GM18907 (cell line): ENCODE measurements at regions not wholly inside any gene's neighbourhood (a gene's known extent, or its start where the extent isn't known, plus 50 kb on each side); places are given as distances from the start of the nearest gene placed in this dataset.
"Not testable (repeated sequence)": the region's sequence is repeated elsewhere in the genome, so short reads cannot be mapped to it uniquely, and the experiment has no call there.

Experiments used
- ATAC-seq: cut with Tn5 transposase; IDR thresholded peaks from one replicate; pipeline ENCODE4 v1.9.1; 2021; ENCODE audit warnings: mild to moderate bottlenecking, moderate library complexity; ENCODE audit not compliant: unreplicated experiment

DNA sequence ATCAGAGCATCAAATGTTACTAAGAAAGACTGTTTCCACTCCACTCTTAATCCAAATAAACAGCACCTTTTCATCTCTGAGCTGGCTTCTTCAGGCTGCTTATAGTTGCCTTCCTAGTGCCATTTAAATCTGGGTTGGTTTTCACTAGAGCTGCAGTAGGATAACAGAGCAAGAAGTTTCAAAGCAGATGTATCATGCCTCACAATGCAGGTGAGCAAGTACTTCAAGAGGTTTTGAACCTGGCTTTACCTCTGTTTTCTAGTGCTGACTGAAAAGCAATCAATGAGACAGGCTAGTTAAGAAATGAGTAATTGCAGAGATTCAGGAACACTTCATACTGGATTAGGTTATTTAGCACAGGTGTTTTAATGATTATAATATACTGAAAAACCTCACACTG, 147.7 kb upstream of the SATB1 start:
- ATAC-seq = no peak

DNA sequence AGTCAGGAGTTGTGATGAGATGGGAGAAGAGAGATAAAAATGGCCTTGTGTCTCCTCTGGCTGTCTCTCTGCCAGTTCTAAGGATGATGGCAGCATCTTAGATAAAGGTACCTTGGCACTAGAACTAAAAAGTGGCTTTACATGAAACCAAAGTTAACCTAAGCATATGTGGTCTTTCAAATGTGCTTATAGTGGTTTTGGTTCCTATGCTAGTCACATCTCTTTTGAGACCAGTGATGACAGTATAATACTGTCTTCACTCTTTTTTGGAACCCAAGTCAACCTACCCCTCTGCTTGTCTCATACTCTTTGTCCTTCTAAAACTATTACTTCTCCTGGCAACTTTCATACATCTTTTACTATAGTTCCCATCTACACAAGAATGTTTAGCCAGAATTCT, 142.2 kb upstream of the SATB1 start:
- no peak for ATAC-seq

DNA sequence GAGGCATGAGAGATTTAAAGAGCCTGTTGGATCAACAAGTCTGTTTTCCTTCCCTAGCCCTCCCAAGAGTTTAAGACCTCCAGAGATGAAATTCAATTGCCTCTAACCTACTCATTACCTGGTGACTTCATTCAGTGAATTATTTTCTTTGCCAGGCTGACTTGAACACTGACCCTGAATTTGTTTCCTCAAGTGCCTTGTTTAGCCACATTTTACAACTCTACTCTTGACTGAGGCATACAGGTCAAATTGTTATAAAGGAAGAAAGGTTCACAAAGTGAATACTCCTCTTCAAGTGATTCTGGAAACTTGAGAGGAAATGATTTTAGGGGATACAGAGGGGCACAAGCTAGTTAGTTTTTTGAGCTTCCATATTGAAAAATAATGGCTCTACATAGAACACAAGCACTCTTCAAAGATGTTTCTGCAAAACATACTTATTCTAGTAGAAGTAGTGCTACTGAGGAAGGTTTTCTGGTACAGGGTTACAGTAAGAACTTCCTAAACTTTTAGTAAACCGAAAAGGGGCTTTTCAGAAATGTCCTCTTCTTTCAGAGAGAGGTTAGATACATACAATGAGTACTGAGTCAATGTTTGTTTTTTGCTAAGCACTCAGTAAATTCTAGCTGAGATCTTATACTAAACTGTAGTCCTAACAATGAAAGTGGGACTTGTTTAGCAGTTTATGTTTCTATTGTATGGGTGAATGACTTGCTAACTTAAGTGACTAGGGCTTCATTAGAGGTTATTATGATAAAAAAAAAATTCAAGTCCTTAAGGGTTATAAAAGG, 137.4 kb upstream of the SATB1 start:
- ATAC-seq = no peak

DNA sequence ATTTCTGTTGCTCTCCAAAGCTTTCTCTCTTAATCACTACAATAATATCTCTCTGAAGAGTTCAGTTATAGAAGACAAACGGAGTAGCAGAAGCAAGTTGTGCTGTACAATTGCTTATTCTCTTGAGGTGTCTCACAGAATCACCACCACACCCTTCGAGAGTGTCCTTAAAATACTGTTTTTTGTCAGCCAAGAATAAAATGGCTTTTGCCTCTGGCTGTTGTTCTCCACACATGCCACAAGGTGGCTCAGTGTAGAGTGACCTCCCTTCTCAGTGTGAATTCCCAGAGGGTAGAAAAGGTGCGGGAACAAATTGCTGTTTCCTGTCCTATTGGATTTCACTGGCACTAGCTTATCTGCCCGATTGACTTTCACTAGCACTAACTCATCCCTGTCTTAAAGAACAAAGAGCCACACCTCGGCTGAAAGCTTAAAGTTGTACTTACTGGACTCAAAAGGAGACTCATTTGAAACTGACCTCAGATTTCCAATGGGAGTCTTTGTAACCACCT, 134.2 kb upstream of the SATB1 start:
- peak; percentile 59 for ATAC-seq

DNA sequence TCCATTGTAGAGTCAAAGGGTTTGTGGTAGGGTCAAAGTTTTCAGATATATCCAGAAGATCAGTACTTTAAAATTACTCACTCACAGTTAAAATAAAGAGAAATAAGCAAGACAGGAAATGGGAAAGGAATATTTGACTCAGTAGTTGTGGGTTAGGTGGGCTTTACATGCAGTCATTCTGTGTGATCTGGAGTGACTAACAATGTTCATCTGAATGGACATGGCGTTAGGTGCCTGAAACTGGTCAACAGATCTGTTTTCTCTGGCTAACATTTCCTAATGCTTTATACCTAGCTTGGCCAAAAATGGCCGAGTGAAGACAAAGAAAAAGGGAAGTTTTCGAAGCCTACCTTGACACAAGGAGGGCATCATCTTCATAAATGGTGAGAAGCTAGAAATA, 133.4 kb upstream of the SATB1 start:
- ATAC-seq = no peak

DNA sequence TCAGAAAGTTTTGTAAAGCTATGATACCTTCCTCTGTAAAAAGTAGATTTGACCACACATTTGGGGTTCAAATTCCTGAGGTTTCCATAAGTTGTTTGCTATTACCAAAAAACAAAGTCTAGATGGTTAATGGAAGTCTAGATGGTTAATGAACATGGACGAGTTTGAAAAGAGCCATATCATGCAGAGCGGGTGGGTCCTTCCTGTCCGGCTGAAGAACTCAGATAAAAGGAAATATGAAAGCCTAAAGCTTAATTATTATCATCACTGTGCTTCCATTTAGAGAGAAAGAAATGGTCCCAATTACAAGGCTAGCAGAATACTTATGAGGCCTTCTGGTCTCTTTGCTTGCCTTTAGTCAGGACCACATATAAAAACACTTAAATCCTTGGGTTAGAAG, 132.1 kb upstream of the SATB1 start:
- no peak for ATAC-seq

DNA sequence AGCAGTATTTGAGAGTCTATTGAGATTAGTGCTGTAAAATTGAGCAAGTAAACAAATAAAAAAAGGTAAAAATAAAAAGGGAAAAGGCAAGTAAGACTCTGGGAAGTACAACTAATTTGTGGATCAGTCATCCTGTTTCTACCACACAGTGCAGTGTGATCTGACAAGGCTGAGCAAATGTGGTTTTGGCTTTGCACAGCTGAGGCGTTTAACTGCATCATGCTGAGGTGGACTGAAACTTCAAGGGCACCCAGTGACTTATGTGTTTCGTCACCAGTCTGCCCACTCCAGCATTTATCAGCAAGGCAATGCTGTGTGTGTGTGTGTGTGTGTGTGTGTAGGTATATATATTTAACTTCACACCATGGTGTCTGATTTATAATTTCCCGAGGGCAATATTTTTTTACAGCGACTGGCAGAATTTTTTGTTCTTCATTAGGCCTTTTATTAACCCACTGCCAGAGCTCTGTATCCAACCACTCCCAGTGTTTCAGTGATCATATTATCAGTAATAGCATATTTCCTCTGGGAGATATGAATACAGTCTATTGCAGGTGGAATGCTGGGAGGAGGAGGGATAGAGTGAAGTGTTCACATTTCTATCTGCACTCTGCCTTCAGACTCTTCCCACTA, 131.5 kb upstream of the SATB1 start:
- peak; percentile 95 for ATAC-seq

DNA sequence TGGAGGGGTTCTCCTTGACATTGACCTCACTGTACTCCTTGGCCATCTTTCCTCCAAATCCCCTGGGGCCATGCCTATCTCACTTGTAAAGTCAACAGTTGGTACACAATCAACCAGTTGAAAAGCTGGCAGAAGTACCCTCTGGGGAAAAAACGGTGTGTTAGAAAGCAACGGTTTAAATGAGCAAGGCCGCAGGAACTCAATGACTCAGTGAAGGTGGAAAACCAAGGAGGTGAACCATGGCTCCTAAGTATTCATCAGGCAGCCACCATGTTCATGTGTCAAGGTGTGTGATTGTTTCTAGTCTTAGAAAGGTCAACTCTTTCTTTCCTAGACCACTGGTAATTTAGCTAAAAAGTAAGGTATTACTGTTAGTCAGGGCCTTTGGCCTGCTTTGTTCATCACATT, 130.9 kb upstream of the SATB1 start:
- no peak for ATAC-seq

DNA sequence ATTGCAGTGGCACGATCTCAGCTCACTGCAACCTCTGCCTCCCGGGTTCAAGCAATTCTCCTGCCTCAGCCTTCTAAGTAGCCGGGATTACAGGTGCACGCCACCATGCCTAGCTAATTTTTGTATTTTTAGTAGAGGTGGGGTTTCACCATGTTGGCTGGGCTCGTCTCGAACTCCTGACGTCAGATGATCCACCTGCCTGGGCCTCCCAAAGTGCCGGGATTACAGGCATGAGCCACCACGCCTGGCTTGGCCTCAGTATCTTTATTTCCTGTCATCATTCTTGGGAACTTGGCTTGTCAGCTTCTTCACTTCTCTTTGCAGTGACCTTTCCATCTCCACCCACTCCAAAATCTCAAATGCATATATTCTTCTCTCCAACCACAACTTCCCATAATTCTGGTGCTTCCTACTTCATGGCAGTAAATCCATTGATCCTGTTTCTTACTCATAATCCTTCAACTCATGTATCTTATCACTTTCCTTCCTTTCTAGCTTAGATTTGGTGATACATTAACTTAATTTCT, 127.5 kb upstream of the SATB1 start:
- ATAC-seq = not testable (repeated sequence)

DNA sequence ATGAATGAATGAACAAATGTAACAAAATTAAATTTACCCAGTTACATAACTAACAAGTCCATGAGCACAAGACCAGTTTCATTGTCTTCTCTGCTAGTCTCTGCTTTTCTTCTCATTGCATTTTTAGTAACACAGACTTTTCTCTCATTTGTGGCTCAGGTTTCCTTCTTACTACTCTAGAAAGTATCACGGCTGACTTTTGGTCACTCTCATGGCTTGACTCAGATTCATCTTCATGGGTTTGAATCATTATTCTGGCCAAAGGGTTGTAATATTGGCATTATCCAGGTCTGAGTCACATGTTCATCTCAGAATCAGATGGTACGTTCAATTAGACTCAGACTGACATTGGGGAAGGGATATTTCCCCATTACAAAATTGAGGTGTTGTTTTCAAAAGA, 121.5 kb upstream of the SATB1 start:
- peak; percentile 60 for ATAC-seq

DNA sequence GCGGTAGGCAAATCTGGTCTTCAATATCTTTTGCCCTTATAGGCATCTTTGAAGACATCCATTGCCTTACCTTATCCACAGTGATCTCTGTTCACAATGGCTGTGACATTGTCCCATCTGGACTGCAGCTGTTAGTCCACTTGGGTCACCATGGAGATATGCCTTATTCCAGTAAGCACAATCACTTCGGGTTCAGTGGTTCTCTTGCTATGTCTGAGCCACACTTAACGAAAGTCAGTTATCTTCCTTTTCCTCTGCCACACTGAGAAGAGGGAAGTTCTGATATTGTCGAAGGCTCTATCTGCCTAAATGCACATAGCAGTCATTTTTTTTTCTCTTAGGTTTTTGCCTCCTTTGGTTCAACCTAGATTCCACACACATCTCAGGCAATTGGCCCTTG, 119.0 kb upstream of the SATB1 start:
- no peak for ATAC-seq

DNA sequence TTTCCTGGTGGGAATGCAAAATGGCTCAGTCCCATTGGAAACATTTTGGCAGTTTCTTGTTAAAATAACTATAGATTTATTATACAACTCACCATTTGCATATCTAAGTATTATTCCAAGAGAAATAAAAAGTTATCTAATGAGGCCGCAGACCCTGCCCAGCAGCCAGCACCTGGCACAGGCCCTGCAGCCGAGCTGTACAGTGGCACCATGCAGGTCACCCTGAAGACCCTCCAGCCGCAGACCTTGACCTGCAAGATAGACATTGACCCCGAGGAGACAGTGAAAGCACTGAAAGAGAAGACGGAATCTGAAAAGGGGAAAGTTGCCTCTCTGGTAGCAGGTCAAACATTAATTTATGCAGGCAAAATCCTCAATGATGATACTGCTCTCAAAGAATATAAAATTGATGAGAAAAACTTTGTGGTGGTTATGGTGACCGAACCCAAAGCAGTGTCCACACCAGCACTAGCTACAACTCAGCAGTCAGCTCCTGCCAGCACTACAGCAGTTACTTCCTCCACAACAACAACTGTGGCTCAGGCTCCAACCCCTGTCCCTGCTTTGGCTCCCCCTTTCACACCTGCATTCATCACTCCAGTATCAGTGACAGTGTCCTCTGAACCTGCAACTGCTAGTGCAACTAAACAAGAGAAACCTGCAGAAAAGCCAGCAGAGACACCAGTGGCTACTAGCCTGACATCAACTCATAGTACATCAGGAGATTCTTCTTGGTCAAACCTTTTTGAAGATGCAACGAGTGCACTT, 113.5 kb upstream of the SATB1 start:
- no peak for ATAC-seq

DNA sequence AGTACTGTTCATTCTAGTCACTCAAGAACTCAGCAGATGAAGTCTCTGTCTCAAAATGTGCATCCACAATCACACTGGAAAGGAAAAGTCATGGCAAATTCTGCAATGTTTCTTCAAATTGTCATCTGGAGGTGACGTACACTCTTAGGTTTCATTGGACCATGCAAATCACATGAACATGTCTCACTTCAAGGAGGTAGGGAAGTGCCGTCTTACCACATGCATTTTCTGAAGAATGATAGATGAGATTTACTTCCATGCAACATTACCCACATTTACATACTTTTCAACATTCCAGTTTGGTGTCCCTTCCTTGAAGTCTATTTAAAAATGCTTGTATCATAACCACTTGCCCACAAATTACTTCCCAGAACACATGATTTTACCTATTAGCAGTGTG, 107.9 kb upstream of the SATB1 start:
- ATAC-seq = no peak

DNA sequence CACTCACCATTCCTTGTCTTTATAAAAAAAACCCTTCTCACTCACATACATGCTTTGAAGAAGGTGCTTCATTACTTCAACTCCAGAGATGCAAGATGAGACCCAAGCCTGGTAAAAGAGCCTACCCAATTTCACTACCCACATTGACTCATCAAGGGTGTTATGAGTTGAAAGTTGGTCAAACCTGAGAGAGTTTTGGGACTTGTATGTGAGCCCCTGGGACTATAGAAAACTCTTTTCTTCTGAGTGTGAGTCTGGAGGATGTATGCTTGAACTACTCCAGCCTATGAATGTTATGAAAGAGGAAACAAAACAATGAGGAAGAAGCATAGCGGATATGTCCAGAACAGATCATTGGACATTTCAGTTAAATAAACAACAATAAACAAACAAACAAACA, 106.5 kb upstream of the SATB1 start:
- peak; percentile 98 for ATAC-seq

DNA sequence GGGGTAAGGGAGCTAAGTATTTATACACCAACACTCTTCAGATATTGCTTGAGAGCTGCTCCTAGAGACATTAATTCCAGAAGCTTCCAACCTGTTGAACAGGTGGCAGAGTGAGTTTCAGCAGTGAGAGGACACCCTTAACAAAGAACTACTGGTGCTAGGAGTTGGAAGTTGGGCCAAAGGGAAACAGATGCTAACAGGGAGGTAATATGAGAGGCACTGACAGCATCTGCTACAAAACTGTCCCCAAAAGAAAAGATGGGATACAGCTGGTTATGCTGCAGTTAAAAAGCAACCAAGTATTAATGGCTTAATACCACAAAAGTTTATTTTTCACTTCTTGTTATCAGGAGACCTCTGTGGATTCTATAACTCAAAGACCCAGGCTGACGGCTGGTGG, 104.5 kb upstream of the SATB1 start:
- ATAC-seq = no peak

DNA sequence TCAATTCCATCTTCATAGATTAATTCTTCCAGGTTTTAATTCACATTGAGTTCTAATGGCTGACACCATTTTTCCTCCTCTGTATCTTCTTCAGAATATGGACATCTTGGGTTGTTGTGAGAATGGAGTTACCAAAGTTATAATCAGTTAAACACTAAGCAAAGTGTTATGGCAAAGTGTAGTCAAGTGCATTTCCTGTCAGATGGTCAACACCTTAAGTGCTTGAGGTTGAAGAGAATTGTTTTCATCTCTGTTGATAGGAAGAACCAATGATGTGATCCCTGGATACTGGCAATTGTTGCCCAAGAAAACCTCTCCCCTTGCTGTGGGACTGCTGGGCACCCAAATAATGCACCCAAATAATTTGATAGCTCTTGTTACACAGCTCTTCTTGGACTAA, 102.6 kb upstream of the SATB1 start:
- ATAC-seq = no peak

DNA sequence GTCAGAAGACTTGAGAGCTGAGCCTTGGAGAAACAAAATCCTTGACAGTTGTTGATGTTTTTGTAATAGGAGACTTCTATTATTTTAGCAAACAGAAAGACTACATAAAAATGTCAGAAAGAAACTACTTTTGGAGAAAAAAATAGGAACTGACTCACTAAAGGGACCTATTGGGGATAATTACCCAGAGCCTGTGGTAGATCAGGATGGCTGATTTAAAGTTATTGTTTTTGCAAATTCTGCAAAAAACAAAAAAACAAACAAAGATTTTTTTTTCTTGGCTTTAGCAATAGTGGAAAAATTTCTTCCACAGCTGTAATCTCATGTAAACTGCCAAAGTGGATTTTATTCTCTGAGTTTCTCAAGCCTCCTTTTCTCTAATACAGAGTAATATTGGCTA, 101.5 kb upstream of the SATB1 start:
- no peak for ATAC-seq

DNA sequence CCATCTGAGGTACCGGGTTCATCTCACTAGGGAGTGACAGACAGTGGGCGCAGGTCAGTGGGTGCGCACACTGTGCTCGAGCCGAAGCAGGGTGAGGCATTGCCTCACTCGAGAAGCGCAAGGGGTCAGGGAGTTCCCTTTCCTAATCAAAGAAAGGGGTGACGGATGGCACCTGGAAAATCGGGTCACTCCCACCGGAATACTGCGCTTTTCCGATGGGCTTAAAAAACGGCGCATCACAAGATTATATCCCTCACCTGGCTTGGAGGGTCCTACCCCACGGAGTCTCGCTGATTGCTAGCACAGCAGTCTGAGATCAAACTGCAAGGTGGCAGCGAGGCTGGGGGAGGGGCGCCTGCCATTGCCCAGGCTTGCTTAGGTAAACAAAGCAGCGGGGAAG, 91.0 kb upstream of the SATB1 start:
- not testable (repeated sequence) for ATAC-seq

DNA sequence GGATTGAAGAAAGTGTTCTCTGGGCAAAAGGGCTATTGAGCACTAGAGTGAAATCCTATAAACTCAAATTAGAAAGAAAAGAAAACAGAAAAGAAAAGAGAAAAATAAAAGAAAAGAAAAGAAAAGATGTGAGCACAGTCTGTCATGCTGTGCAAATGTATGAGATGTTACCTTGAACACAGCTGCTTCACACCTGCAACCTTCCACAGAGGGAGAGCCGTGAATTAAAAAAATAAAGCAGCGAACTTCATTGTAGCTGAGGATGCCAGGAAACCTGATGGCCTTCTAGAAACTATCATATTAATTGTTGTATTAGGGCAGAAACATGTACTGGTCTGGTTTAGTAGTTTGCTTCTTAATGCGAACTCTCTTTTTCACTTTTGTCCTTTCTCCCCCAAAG, 88.0 kb upstream of the SATB1 start:
- no peak for ATAC-seq

DNA sequence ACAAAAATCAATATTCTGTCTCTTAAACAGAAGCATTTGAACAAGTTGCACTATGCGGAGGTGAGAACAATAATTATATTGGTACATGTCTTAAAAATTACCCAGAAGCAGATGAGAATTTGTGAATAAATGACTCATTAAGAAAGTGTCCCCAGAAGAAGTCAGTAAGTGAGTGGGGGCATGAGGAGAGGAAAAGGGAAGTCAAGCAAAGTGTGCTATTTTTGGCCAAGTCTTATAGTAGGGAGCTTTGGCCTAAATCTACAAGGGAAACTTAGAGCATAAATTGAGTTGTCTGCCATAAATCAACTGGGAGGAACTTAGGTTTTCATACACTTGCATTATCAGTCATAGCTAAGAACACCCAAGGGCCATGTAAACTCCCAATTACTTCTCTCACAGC, 86.9 kb upstream of the SATB1 start:
- ATAC-seq = peak; percentile 55

DNA sequence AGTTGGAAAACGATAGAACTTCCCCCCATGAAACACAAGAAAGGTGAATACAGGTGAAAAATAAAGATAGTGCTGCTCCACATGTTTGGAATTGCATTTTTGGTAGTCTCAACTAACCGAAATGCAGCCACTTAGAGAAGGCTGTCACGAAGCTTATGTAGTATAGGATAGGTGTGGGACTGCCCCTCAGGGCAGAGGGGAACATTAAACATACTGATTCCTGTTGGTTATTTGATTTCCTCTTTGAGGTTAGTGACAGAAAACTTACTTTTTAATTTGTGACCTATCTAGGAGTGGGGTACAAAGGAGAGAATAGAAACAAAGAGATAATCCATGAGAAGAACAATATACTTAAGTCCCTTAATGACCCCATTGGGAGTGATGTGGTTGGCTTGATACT, 85.8 kb upstream of the SATB1 start:
- no peak for ATAC-seq

DNA sequence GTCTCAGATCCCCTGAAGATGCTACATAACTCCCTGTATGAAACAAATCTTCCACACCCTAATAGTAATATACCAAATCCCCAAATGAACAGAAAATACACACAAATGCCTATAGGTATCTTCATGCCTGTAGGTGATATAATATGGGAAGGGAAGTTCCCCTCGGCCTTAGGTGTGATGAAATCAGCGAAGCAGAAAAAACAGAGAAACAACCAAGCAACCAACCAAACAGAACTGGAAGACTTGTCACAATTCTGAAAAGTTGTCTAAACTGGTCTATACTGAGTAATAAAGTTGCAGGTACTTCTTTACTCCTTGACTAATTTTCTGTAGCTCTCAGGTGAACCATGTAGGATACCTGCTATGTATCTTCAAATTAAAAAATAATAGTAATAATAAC, 82.2 kb upstream of the SATB1 start:
- ATAC-seq = no peak
